Amniotic epithelial cell (primary cell): ENCODE measurements at regions not wholly inside any gene's neighbourhood (a gene's known extent, or its start where the extent isn't known, plus 50 kb on each side); places are given as distances from the start of the nearest gene placed in this dataset.

Experiments
- DNase-seq: peaks from one replicate; pipeline ENCODE4 v3.0.0-alpha.2; 2010; ENCODE audit warnings: low read depth

GRCh38 chr14:82047777-82048470 lies 514.3 kb upstream of the SEL1L start:
- no peak for DNase-seq

GRCh38 chr14:82052778-82053177 lies 519.1 kb upstream of the SEL1L start:
- DNase-seq = no peak

- no peak for DNase-seq
These were observed 522.0 kb upstream of the SEL1L start for GRCh38 chr14:82055515-82056115.

GRCh38 chr14:82060219-82060618 lies 526.6 kb upstream of the SEL1L start:
- no peak for DNase-seq

GRCh38 chr14:82067221-82067875 lies 533.7 kb upstream of the SEL1L start:
- no peak for DNase-seq

- no peak for DNase-seq
These were observed 536.4 kb upstream of the SEL1L start for GRCh38 chr14:82070040-82070439.

GRCh38 chr14:82070753-82071152 lies 537.1 kb upstream of the SEL1L start:
- no peak for DNase-seq

- no peak for DNase-seq
These were observed 539.9 kb upstream of the SEL1L start for GRCh38 chr14:82073547-82073946.

GRCh38 chr14:82075566-82075965 lies 541.9 kb upstream of the SEL1L start:
- peak; percentile 2 for DNase-seq

- no peak for DNase-seq
These were observed 545.9 kb upstream of the SEL1L start for GRCh38 chr14:82079553-82079952.

GRCh38 chr14:82080370-82080769 lies 546.7 kb upstream of the SEL1L start:
- no peak for DNase-seq

- no peak for DNase-seq
These were observed 551.2 kb upstream of the SEL1L start for GRCh38 chr14:82084813-82085212.

- no peak for DNase-seq
These were observed 557.4 kb upstream of the SEL1L start for GRCh38 chr14:82091097-82091496.

GRCh38 chr14:82094829-82095345 lies 561.2 kb upstream of the SEL1L start:
- no peak for DNase-seq

- DNase-seq = no peak
These were observed 570.4 kb upstream of the SEL1L start for GRCh38 chr14:82104013-82104412.

GRCh38 chr14:82112210-82112839 lies 578.7 kb upstream of the SEL1L start:
- DNase-seq = no peak

GRCh38 chr14:82113007-82113406 lies 579.4 kb upstream of the SEL1L start:
- no peak for DNase-seq

- DNase-seq = no peak
These were observed 580.1 kb upstream of the SEL1L start for GRCh38 chr14:82113710-82114109.

- DNase-seq = no peak
These were observed 583.1 kb upstream of the SEL1L start for GRCh38 chr14:82116721-82117120.

GRCh38 chr14:82122655-82123054 lies 589.0 kb upstream of the SEL1L start:
- no peak for DNase-seq

- no peak for DNase-seq
These were observed 590.9 kb upstream of the SEL1L start for GRCh38 chr14:82124511-82124910.

GRCh38 chr14:82126006-82126405 lies 592.4 kb upstream of the SEL1L start:
- DNase-seq = no peak

GRCh38 chr14:82134411-82134810 lies 600.8 kb upstream of the SEL1L start:
- no peak for DNase-seq
